ENCODE measurements at regions not wholly inside any gene's neighbourhood (a gene's known extent, or its start where the extent isn't known, plus 50 kb on each side); places are given as distances from the start of the nearest gene placed in this dataset.

DNA sequence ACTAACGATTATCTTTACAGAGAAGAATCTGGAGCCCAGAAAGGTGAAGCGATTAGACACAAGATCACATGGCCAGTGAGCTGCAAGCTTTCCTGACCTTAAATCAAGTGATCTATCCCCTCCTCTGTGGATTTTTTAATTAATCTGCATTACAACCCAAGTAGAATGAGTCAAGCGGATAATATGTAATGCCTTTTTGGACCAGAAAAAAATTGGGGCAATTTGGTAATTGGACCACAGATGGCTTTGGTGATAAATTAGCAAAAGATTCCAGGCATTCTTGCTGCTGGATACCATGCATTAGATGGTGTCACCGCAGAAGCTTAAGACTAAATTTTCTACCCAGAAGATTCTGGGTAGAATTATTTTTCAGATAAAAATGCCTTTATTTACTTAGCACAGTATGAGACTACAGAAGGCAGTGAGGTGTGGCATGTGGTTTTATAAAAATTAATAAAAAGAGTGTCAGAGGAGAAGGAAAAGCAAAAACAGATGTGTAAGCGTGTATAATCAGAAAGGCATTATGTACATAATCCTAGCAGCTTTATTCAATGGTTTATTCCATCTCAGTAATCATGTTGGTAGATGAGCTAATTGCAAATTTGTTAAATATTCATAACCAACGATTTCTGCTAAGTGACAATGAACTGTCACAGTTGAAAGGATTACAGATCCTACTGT, 53.9 kb upstream of the PCSK2 start:
- DNase-seq: no peak
- intact Hi-C loops (cut with DNase I): no loop called here

Measured in posterior cingulate gyrus (tissue), 11 donors.